Prostate gland (tissue), 2 donors: ENCODE measurements at regions not wholly inside any gene's neighbourhood (a gene's known extent, or its start where the extent isn't known, plus 50 kb on each side); places are given as distances from the start of the nearest gene placed in this dataset.

ENCODE experiments used
- POLR2A ChIP-seq: fragments of 450-650 bp; IDR thresholded peaks from one replicate; pipeline ENCODE4 v1.6.1; 2016; ENCODE audit warnings: antibody characterized with exemption, mild to moderate bottlenecking
- TF ChIP-seq, protein P1 (sequence below), 4 experiments: fragments of 200-600 bp in 2 of 4; fragments of 450-650 bp in 2 of 4; sonication (generic) in 2 of 4; IDR thresholded peaks; 1 replicate in 3 of 4; 2 replicates in 1 of 4; pipeline ENCODE4 v1.5.1; 2016 to 2019; ENCODE audit warnings: antibody characterized with exemption in 4 of 4, mild to moderate bottlenecking in 2 of 4, moderate library complexity in 2 of 4

DNA sequence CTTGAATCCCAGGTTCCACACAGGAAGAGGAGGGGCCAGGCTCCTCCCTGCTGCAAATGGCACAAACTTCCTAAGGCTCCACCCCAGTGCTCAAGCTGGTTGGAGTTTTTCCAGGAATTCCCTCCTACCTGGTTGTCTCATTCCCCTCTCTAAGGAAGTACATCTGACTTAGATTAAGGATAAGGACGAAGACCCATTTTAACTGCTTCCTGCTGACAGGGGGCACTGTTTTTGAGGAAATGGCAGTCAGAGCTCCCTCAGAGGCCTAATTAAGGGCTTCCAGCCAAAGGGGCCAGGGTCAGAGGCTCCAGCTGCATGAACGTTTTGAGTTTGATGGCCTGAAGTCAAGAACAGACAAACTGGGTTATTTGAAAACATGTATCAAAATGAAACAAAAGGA lies 1084.7 kb downstream of the SLC6A15 start:
- TF ChIP-seq, protein P1, sequence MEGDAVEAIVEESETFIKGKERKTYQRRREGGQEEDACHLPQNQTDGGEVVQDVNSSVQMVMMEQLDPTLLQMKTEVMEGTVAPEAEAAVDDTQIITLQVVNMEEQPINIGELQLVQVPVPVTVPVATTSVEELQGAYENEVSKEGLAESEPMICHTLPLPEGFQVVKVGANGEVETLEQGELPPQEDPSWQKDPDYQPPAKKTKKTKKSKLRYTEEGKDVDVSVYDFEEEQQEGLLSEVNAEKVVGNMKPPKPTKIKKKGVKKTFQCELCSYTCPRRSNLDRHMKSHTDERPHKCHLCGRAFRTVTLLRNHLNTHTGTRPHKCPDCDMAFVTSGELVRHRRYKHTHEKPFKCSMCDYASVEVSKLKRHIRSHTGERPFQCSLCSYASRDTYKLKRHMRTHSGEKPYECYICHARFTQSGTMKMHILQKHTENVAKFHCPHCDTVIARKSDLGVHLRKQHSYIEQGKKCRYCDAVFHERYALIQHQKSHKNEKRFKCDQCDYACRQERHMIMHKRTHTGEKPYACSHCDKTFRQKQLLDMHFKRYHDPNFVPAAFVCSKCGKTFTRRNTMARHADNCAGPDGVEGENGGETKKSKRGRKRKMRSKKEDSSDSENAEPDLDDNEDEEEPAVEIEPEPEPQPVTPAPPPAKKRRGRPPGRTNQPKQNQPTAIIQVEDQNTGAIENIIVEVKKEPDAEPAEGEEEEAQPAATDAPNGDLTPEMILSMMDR (IDR thresholded peaks at IDR 0.05) = no peak
- TF ChIP-seq POLR2A = no peak
